HG02852 (cell line): ENCODE measurements at regions not wholly inside any gene's neighbourhood (a gene's known extent, or its start where the extent isn't known, plus 50 kb on each side); places are given as distances from the start of the nearest gene placed in this dataset.
"Not testable (repeated sequence)": the region's sequence is repeated elsewhere in the genome, so short reads cannot be mapped to it uniquely, and the experiment has no call there.

Source experiments
- ATAC-seq: cut with Tn5 transposase; IDR thresholded peaks from one replicate; pipeline ENCODE4 v1.9.1; 2021; ENCODE audit warnings: mild to moderate bottlenecking, moderate library complexity; ENCODE audit not compliant: unreplicated experiment

- ATAC-seq: not testable (repeated sequence)
Observed at GRCh38 chr2:129833465-129833864, 146.0 kb upstream of the RAB6C start.

GRCh38 chr2:129847043-129847442 is 132.4 kb upstream of the RAB6C start:
- no peak for ATAC-seq

- peak; percentile 47 for ATAC-seq
Observed at GRCh38 chr2:129849559-129850160, 129.8 kb upstream of the RAB6C start.

- no peak for ATAC-seq
Observed at GRCh38 chr2:129857200-129857599, 122.3 kb upstream of the RAB6C start.

- no peak for ATAC-seq
Observed at GRCh38 chr2:129859175-129859574, 120.3 kb upstream of the RAB6C start.

GRCh38 chr2:129860088-129860487 is 119.4 kb upstream of the RAB6C start:
- ATAC-seq: no peak

GRCh38 chr2:129861666-129862288 is 117.7 kb upstream of the RAB6C start:
- no peak for ATAC-seq

GRCh38 chr2:129862668-129863067 is 116.8 kb upstream of the RAB6C start:
- ATAC-seq: no peak

GRCh38 chr2:129863350-129863749 is 116.1 kb upstream of the RAB6C start:
- ATAC-seq: no peak

- no peak for ATAC-seq
Observed at GRCh38 chr2:129864719-129865118, 114.7 kb upstream of the RAB6C start.

- no peak for ATAC-seq
Observed at GRCh38 chr2:129865976-129866375, 113.5 kb upstream of the RAB6C start.

GRCh38 chr2:129866391-129866790 is 113.1 kb upstream of the RAB6C start:
- no peak for ATAC-seq

GRCh38 chr2:129868151-129868550 is 111.3 kb upstream of the RAB6C start:
- no peak for ATAC-seq

- ATAC-seq: no peak
Observed at GRCh38 chr2:129870685-129871241, 108.7 kb upstream of the RAB6C start.

- ATAC-seq: no peak
Observed at GRCh38 chr2:129872446-129872845, 107.0 kb upstream of the RAB6C start.

GRCh38 chr2:129876541-129876940 is 102.9 kb upstream of the RAB6C start:
- no peak for ATAC-seq

GRCh38 chr2:129877289-129877741 is 102.2 kb upstream of the RAB6C start:
- peak; percentile 71 for ATAC-seq

GRCh38 chr2:129877795-129878775 is 101.4 kb upstream of the RAB6C start:
- ATAC-seq: peak; percentile 20

GRCh38 chr2:129879614-129880180 is 99.8 kb upstream of the RAB6C start:
- ATAC-seq: no peak

- ATAC-seq: no peak
Observed at GRCh38 chr2:129880309-129880708, 99.2 kb upstream of the RAB6C start.

- no peak for ATAC-seq
Observed at GRCh38 chr2:129880971-129881370, 98.5 kb upstream of the RAB6C start.
